ENCODE measurements at regions not wholly inside any gene's neighbourhood (a gene's known extent, or its start where the extent isn't known, plus 50 kb on each side); places are given as distances from the start of the nearest gene placed in this dataset.

GRCh38 chr13:103451656-103452055, 385.4 kb upstream of the SLC10A2 start:
- no peaks in the 10 kb centered on the region for H3K27me3 ChIP-seq
- no peaks in the 10 kb centered on the region for H3K9me3 ChIP-seq
- H3K4me1 ChIP-seq: no peaks in the 10 kb centered on the region
- H3K36me3 ChIP-seq: no peaks in the 10 kb centered on the region
- DNase-seq (ENCODE audit: extremely low spot score in 2 of 2): no peak
- TF ChIP-seq POLR2A (IDR thresholded peaks at IDR 0.05) (no peak), POLR2AphosphoS5 (IDR thresholded peaks at IDR 0.05; ENCODE audit: insufficient read depth in 1 of 2, low read depth in 1 of 2) (no peak), CTCF (IDR thresholded peaks at IDR 0.05) (no peak)
- H3K4me3 ChIP-seq: no peak overlapping the region
- no peak overlapping the region for H3K27ac ChIP-seq
- intact Hi-C loops (cut with DNase I): no loop called here

- no peaks in the 10 kb centered on the region for H3K36me3 ChIP-seq
- TF ChIP-seq POLR2AphosphoS5 (IDR thresholded peaks at IDR 0.05; ENCODE audit: insufficient read depth in 1 of 2, low read depth in 1 of 2) (no peak), POLR2A (IDR thresholded peaks at IDR 0.05) (no peak), CTCF (IDR thresholded peaks at IDR 0.05) (no peak)
- H3K4me3 ChIP-seq: no peak overlapping the region
- intact Hi-C loops (cut with DNase I): no loop called here
- no peak for DNase-seq (ENCODE audit: extremely low spot score in 2 of 2)
- H3K4me1 ChIP-seq: no peaks in the 10 kb centered on the region
- H3K9me3 ChIP-seq: no peaks in the 10 kb centered on the region
- no peak overlapping the region for H3K27ac ChIP-seq
- no peaks in the 10 kb centered on the region for H3K27me3 ChIP-seq
Observed at GRCh38 chr13:103443604-103444003, 377.4 kb upstream of the SLC10A2 start.

DNA sequence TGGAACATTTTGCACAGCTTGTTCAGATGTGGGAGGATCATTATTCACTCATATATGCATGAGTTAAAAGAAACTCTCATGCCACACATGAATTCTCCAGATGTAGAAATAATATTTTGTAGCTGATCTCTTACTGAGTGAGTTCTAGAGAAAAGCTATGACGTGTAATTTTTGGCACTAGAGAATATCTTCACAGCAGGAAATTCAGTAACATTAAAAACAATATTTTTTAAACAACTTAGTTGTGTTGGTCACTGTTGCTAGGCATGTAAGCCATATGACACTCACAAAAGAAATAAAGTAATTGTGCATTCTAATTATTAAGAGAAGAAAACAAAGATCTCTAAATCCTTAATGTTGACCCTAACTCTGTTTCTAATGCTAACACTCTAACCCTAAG, 371.4 kb upstream of the SLC10A2 start:
- Histone ChIP-seq H3K4me3 (no peak overlapping the region), H3K27me3 (no peaks in the 10 kb centered on the region), H3K4me1 (no peaks in the 10 kb centered on the region), H3K36me3 (no peaks in the 10 kb centered on the region), H3K27ac (no peak overlapping the region), H3K9me3 (no peaks in the 10 kb centered on the region)
- no peak for DNase-seq (ENCODE audit: extremely low spot score in 2 of 2)
- TF ChIP-seq CTCF (IDR thresholded peaks at IDR 0.05) (no peak), POLR2AphosphoS5 (IDR thresholded peaks at IDR 0.05; ENCODE audit: insufficient read depth in 1 of 2, low read depth in 1 of 2) (no peak), POLR2A (IDR thresholded peaks at IDR 0.05) (no peak)
- intact Hi-C loops (cut with DNase I): no loop called here

GRCh38 chr13:103436057-103436654, 369.9 kb upstream of the SLC10A2 start:
- intact Hi-C loops (cut with DNase I): no loop called here
- no peaks in the 10 kb centered on the region for H3K27me3 ChIP-seq

More at GRCh38 chr13:103436057-103436654, 369.9 kb upstream of the SLC10A2 start:
- DNase-seq (ENCODE audit: extremely low spot score in 2 of 2): no peak
- no peaks in the 10 kb centered on the region for H3K4me1 ChIP-seq
- TF ChIP-seq POLR2A (IDR thresholded peaks at IDR 0.05) (no peak), POLR2AphosphoS5 (IDR thresholded peaks at IDR 0.05; ENCODE audit: insufficient read depth in 1 of 2, low read depth in 1 of 2) (no peak), CTCF (IDR thresholded peaks at IDR 0.05) (no peak)
- no peak overlapping the region for H3K4me3 ChIP-seq
- no peak overlapping the region for H3K27ac ChIP-seq
- no peaks in the 10 kb centered on the region for H3K36me3 ChIP-seq
- H3K9me3 ChIP-seq: no peaks in the 10 kb centered on the region

All from vagina (tissue), 2 donors.